ACHN (cell line): ENCODE measurements at regions not wholly inside any gene's neighbourhood (a gene's known extent, or its start where the extent isn't known, plus 50 kb on each side); places are given as distances from the start of the nearest gene placed in this dataset.

Experiments
- DNase-seq: peaks from one replicate; pipeline ENCODE4 v3.0.0-alpha.2; 2015
- in situ Hi-C: cut with HindIII; loops from 2 replicates; pipeline ENCODE4 v1.10.0; 2017; ENCODE audit warnings: low sequenced_read_pairs, low pct_ligation_motif_present, low pct_unique_long_range_greater_than_20kb

DNA sequence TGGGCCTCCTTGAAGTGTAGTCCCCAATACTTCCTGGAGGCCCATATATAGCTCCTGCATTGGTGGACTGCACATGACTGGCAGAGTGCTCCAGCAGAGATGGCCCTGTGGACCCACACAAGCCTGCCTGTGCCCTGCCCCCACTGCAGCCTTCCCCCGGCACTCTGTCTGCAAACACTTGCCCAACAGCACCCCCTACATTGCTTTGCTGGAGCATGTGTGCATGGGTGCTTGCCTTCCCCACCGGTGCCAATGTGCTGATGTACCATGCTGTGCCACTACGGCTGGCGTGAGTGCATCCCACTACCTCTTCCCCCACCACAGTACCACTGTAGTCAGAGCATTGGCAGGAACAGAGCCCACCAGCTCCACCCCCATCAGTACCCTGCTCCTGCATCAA lies 563.6 kb upstream of the CTNND2 start:
- in situ Hi-C loops: no loop called here
- no peak for DNase-seq

DNA sequence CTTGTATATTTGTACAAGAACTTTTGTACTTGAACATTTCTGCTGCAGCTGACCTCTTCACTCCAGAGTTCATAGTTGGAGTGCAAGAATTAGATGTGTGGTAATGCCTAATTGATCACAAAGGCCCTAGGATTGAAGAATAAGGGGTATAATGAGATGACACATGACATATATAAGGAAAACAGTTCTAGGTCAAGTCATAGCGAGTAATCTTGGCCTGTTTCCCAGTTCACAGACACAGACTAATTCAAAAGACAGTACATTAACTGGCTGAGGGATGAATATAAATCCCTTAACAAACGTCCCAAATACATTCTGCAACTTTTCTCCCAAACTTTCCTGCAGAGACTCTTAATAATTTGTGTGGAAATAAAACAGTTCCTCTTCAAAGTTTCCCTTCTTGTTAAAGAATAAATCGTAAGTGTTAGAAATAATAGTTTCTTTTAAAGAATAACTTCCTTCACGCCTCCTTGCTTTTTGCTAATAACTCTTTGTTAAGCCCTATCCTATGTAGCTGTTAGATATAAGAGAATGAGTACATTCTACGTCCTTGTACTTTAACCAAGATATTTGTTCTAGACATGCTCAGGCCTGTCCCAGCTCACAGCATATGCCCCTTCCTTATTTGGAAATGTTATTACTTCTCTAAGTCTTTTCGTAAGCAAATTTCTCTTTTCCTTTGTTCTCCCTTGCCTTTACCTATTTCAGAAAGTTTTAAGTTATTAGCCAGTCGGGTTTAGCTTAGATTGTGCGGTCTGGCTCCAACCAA lies 556.4 kb upstream of the CTNND2 start:
- no peak for DNase-seq
- in situ Hi-C loops: no loop called here

DNA sequence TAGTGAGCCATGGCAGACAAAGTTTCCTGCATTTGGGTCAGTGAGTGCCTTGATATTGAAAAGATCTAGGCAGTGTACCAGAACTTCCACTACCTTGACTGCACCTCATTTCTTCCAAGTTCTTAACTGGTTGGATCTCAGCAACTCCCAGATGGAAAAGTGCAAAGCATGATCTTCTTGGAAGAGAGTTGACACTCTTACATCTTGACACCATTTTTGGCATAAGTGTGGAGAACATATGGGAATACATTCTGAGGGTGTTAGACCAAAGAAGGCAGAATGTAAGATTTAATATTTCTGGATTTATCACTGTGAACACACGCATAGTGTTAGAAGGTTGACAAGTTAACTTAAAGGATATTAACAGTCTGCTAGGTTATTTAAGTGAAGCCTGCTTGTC lies 555.1 kb upstream of the CTNND2 start:
- DNase-seq: no peak
- in situ Hi-C loops: no loop called here

DNA sequence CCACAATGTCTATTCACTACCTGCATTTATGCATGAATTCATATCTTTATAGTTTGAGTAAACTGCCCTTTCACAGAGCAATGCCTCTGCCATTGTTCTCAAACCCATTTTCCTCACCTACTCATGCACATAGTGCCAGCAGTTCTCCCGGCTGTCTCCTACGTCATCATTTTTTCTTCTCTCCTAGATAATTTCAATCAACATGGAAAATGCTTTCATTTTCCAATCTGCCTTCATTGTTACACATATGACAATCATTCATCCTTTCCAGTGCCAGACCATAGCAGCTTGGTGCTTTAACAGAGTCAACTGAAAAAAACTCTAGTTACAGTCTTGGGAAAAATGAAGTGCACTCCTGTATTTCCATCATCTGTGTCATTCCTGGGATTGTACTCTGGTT lies 514.8 kb upstream of the CTNND2 start:
- in situ Hi-C loops: no loop called here
- DNase-seq: no peak

DNA sequence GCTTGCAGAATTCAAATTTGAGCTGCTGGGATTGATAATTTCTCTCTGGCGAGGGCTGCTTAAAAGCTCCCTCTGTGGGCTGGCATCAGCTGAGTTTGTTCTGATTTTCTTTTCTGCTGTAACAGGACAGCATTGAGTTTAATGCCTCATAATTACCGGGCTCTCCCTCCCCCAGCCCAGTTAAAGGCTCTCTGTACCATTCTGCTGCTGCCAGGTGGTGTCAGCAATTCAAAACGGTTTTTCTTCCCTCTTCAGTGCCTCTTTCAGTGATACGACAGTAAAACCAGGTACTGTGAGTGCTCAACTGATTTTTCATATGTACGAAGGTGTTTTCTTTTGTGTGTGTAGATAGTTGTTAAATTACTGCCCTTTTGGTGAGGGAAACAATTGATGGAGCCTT lies 509.3 kb upstream of the CTNND2 start:
- in situ Hi-C loops: no loop called here
- no peak for DNase-seq

DNA sequence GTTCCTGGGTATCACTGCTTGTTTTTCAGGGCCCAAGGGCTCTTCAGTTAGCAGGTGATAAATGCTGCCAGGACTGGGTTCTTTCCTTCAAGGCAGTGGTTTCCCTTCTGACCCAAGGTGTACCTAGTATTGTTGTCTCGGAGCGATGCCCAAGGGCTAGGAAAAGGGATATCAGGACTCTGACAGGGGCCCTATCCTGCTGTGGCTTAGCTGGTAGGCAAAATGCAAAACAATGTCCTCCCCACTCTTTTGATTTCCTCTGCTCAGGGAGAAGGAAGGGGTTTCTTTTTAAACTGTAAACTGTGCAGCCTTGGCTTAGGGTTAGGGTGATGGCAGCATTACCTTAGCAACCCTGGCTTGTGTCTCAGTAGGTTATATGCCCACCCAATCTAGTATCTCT lies 508.8 kb upstream of the CTNND2 start:
- in situ Hi-C loops: no loop called here
- DNase-seq: no peak

DNA sequence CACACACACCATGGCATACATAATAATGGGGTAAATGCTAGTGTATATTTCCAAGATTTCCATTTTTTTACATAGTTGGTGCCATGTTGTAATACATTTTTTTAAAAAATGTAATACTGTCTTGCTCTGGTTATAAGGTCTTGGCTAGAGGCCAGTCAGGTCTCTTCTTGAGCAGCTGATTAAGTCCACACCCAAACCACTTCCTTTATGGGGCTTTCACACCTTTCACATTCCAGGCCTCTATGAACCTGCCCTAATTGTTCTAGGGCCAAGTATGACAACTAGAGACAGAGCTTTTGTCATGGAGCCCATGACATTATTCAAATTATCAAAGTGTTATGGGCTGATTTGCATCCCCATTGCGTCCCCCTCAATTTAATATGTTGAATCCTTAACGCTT lies 495.6 kb upstream of the CTNND2 start:
- DNase-seq: no peak
- in situ Hi-C loops: no loop called here

DNA sequence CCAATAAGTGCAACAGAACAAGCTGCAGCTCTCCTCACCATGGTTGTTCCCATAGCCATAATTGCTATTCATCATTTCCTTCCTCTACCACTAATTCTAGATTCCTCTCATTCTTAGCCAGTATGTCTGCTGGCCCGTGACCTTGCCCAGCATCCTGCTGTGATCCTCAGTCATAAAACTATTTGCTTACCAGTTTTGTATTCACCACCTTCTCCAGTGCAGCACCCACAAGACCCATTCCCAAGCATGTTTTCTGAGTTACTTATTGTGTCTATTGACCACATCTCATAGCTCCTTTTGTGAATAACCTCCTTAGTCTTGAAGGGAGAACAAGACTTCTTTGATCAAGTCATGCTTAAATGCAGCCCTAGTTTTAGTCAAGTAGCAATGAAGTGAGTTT lies 488.0 kb upstream of the CTNND2 start:
- DNase-seq: no peak
- in situ Hi-C loops: no loop called here

DNA sequence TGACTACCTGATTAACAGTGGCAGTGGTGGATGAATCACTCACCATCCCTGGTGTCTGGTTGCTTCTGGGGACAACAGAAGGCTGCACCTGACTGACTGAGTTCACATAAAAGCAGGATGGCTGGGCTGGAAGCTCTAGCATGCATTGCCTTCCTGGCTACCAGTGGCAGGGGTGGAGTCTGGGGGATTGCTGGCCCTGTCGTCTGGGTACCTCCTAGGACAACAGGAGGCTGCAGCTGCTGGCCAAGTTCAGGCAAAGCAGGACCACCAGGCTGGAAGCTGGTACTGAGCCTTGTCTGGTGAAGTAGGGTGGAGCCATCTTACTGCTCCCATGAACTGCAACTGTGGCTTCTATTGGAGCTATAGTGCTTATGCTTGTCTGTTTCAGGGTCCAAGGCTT lies 480.8 kb upstream of the CTNND2 start:
- DNase-seq: no peak
- in situ Hi-C loops: no loop called here

DNA sequence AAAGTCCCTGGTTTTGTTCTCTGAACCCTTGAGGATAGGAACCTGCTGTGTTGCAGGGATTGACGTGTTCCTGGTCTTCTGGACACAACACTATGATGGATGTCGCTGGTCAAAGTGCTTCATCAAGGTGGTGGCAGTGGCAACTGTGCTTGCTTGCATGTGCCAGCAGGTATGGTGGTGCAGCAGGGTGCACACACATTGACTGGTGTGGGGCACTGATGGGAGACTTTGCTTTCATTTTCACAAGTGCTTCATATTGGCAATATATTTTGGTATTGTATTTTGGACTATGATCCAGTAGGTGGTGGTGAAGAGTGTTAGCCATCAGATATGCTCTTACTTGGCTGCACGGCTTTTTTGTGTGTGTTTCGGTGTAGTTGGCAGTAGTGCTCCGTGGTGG lies 479.8 kb upstream of the CTNND2 start:
- no peak for DNase-seq
- in situ Hi-C loops: no loop called here

DNA sequence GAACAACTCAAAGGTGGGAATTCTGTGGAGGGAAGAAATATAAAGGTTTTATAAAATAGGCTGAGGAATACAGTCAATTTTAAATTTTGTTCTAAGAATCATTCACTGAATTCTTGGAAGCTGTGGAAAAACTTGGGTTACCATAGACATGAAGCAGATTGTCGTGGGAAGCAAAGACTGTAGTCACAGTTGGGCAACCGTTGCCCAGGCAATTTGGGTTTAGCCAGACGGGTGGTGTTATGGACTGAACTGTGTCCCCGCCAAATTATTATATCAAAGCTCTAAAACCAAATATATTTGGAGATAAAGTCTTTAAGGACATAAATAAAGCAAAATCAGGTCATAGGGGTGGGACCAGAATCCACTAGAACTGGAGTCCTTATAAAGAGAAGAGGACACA lies 463.7 kb upstream of the CTNND2 start:
- in situ Hi-C loops: no loop called here
- no peak for DNase-seq

DNA sequence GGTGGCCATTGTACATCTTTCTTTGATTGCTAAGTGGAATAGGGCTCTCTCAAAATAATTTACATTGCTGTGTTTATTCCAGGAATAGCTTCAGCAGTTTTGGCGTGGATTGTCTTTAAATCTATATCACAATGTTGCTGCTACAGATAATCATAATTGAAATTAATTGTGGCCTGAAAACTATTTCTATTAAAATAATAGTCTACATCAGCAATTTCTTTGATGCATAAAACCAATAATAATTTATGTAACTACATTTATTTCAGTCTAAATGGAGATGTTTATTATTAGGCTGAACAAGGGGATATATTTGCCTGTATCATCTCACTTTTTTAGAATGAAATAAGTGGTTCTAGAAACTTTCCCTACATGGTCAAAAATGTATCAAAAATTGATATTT lies 456.0 kb upstream of the CTNND2 start:
- no peak for DNase-seq
- in situ Hi-C loops: no loop called here

DNA sequence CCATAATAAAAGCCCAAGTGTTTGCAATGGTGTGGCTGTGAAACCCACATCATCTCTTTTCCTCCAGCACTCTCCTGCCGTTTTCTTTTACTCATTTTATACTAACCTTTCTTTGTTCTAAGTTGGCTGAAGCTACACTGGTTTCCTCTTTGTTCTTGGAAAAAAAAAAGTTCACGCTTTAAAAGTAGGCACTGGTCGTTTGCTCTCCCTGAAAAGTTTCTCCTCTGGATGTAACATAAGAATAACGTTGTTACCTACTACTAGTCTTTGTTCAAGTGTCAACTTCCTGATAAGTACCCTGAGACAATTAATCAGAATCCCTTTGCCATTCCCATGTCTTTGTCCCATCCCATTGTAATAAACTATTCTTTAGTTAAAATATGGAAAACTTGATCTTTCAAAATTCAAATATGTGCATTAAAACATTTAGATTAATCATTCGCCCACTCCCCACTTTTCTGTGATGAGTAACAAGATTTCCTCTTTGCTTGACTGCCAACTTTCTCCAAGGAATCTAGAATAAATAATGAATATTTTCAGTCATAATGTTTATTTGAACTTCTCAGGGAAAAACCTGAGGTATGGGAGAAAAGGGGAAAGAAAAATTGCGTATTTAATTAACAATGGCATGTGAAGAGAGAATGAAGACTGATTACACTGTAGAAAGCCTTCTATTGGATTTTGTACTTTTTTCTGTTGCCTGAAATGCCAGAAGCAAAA lies 454.3 kb upstream of the CTNND2 start:
- in situ Hi-C loops: no loop called here
- DNase-seq: no peak

DNA sequence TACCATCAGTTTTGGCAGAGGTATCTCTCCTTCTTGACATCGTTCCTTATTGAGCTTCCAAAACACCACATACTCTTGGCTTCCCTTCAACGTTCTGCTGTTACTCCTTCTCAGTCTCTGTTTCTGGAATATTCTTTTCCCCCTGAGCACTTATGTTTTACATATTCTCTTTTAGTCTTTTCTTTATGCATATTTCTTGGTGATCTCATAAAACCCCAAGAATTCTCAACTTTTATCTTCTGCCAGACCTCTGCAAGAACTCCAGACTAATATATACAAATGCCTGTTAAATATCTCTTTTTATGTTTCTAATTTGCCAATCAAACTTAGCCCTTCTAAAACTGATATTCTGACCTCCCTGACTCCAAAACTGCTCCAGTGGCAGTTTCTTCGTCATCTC lies 453.4 kb upstream of the CTNND2 start:
- in situ Hi-C loops: no loop called here
- no peak for DNase-seq

DNA sequence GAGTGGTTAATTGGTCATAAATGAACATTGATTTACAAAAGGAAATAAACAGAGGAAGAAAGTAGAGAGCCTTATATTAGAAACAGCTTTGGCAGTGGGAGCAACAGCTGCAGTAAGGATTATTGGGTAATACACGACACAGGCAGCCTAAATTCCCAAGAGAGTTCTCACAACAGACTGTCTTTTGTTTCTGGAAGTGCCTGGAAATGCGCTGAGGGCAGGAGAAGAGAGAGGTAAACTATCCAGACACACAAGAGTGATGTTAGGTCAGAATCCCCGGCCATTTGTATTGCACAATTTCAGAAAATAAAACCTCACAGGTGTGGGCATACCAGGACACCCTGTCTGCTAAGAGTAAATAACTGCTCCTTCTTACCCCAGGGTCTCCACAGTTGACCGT lies 450.4 kb upstream of the CTNND2 start:
- no peak for DNase-seq

DNA sequence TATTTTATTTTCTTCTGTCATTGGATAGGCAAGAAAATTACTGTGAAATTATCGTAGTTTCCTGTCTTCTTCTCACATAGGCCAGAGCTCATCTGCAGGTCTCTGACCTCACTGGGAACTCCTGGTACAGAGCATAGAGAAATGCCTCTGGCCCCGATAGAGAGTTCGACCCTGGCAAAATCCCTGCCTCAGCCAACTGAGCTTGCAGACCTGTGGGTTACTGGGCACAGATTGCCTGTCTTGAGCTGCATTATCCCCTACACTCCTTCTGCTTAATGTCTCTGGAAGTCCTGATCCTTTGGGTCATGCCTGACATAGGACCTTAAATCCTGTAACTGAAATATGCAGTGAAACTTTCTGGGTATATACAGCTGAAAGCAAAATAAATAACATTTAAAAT lies 439.3 kb upstream of the CTNND2 start:
- no peak for DNase-seq
- in situ Hi-C loops: no loop called here

More for the DNA sequence above, 450.4 kb upstream of the CTNND2 start:
- in situ Hi-C loops: no loop called here

DNA sequence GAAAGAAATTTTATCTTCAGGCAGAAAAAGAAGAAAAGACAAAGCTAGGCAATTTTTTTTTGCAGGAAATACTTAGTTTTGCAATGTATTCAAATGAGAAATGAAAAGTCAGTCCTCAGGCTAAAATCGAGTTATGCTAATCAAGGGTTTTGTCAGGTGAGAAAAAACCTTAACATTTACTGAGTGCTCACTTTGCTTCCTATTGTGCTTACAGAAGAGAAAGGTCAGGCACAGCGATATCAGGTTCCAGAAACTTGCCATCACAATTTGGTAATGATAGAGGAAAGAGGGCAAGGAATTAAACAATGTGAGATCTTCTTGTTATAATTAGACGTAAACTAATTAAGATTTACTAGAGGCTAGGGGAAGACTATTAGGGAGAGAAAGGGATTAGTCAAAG lies 431.7 kb upstream of the CTNND2 start:
- DNase-seq: no peak
- in situ Hi-C loops: no loop called here

DNA sequence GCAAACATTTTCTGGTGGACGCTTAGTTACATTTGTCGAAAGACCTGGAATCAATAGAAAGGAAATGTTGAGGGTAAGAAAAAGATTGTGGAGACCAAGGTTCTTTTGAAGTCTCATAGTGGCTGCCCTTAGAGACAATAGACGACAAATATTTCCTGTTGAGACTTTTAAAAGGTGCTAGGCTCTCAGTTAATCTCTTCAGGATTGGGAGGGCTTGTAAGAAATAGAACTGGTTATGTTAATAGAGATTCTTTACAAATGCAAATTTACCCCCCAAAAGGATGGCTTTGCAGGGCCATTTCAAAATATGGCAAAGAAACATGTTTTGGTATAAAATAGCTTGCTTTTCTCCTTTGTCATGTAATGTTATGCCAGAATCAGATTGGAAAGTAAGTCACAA lies 428.2 kb upstream of the CTNND2 start:
- DNase-seq: no peak
- in situ Hi-C loops: no loop called here

DNA sequence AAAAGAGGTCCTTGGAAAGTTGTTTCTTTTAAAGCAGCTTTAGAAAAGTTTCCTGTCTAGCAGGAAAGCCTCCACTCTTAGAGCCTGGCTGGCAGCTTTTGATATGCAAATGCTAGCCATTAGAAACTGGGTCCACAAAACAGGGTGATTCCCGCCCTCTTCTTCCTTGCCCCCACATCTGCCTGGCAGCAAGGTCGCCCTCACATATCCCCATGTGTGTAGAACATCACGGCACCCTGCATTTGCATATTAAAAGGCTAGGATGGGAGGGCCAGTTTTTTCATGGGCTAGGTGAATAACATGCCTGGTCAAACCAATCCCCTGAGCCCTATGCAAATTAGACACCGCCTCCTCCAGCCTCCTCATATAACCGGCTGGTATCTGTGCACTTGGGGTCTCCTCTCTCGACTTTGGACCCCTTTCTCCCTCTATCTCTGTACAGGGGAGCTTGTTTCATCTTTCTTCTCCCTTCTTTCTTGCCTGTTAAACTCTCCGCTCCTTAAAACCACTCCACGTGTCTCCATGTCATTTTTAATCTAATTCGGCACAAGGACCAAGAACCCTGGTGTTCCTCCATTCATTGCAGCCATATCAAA lies 426.8 kb upstream of the CTNND2 start:
- no peak for DNase-seq
- in situ Hi-C loops: no loop called here

DNA sequence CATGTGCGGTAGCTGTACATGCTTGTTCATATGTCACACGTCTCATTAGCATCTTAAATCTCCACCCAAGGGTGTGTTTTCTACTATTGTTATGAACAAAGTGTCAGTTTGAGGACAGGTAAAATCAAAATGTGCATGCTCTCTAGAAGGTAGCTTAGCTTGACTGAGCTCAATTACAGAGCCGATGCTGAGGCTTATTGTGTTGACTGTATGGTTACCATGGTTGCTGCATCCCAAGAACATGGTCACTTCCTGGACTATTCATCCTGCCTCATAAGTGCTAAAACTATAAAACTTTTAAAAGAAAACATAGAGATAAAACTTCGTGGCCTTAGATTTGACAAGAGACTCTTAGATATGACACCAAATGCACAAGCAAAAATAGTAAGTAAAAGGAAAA lies 426.1 kb upstream of the CTNND2 start:
- DNase-seq: no peak
- in situ Hi-C loops: no loop called here
